SK-N-SH (cell line): ENCODE measurements at regions not wholly inside any gene's neighbourhood (a gene's known extent, or its start where the extent isn't known, plus 50 kb on each side); places are given as distances from the start of the nearest gene placed in this dataset.

ENCODE experiments used
- CTCF ChIA-PET: fragments of 300-600, 350-600 bp; formaldehyde crosslinking; extraction: SDS; loops from one replicate; lab custom pipeline; 2021; lab: Yijun Ruan, JAX
- POLR2A ChIA-PET: fragments of 350-600 bp; sonication (Branson Sonifier 250); formaldehyde crosslinking; extraction: SDS; loops from one replicate; lab custom pipeline; 2020; ENCODE audit warnings: antibody characterized with exemption, inconsistent platforms; lab: Yijun Ruan, JAX
- DNase-seq: peaks from one replicate; pipeline ENCODE4 v3.0.0; 2012
- H2AFZ ChIP-seq: fragments of 200-600 bp; sonication (generic); 2 replicates; pipeline ENCODE4 v1.8.1; 2016; ENCODE audit warnings: antibody characterized with exemption, mild to moderate bottlenecking, low read depth
- H3F3A ChIP-seq: fragments of 200-600 bp; sonication (generic); replicated peaks from 2 replicates; pipeline ENCODE3; 2016; ENCODE audit warnings: antibody characterized with exemption, mild to moderate bottlenecking; ENCODE audit not compliant: insufficient read depth
- H3K27ac ChIP-seq, 2 experiments: fragments of 200-500 bp in 1 of 2; fragments of 200-600 bp in 1 of 2; sonication (Bioruptor generic) in 1 of 2; sonication (generic), shearing (Covaris generic) in 1 of 2; 2 replicates each; pipeline versions ENCODE4 v1.5.1 to v1.6.1; 2014 to 2016; ENCODE audit warnings: low read depth in 2 of 2, inconsistent platforms in 1 of 2, low read length in 1 of 2, mild to moderate bottlenecking in 1 of 2, mixed read lengths in 1 of 2
- H3K27me3 ChIP-seq: fragments of 200-600 bp; sonication (generic), shearing (Covaris generic); 2 replicates; pipeline ENCODE4 v1.6.1; 2016; ENCODE audit warnings: mixed run types; ENCODE audit not compliant: insufficient read depth
- H3K36me3 ChIP-seq, 2 experiments: fragments of 200-500 bp in 1 of 2; fragments of 200-600 bp in 1 of 2; sonication (Bioruptor generic) in 1 of 2; sonication (generic) in 1 of 2; replicated peaks in 1 of 2; 2 replicates each; pipeline versions ENCODE3 to v1.5.1; 2014 to 2016; ENCODE audit warnings: low read length in 1 of 2, mild to moderate bottlenecking in 1 of 2; ENCODE audit not compliant: insufficient read depth in 2 of 2, control insufficient read depth in 1 of 2
- H3K4me1 ChIP-seq, 2 experiments: fragments of 200-500 bp in 1 of 2; fragments of 200-600 bp in 1 of 2; sonication (Bioruptor generic) in 1 of 2; sonication (generic), shearing (Covaris generic) in 1 of 2; 2 replicates each; pipeline versions ENCODE4 v1.5.1 to v1.6.1; 2014 to 2016; ENCODE audit warnings: low read depth in 1 of 2, low read length in 1 of 2, mixed run types in 1 of 2; ENCODE audit not compliant: insufficient read depth in 2 of 2, control insufficient read depth in 1 of 2
- H3K4me2 ChIP-seq: fragments of 200-600 bp; sonication (generic), shearing (Covaris generic); 2 replicates; pipeline ENCODE4 v1.6.1; 2017; ENCODE audit warnings: mixed run types
- H3K4me3 ChIP-seq, 2 experiments: fragments of 200-500 bp in 1 of 2; fragments of 200-600 bp in 1 of 2; sonication (Bioruptor generic) in 1 of 2; sonication (generic), shearing (Covaris generic) in 1 of 2; 2 replicates each; pipeline versions ENCODE4 v1.5.1 to v1.8.1; 2014 to 2016; ENCODE audit warnings: low read depth in 2 of 2, inconsistent platforms in 1 of 2, low read length in 1 of 2, mild to moderate bottlenecking in 1 of 2, mixed read lengths in 1 of 2, moderate library complexity in 1 of 2
- H3K79me2 ChIP-seq: fragments of 200-600 bp; sonication (generic); 2 replicates; pipeline ENCODE4 v1.8.1; 2017; ENCODE audit warnings: mild to moderate bottlenecking; ENCODE audit not compliant: insufficient read depth
- H3K9ac ChIP-seq: fragments of 200-600 bp; sonication (generic); 2 replicates; pipeline ENCODE4 v1.6.1; 2017; ENCODE audit warnings: mixed run types
- H3K9me2 ChIP-seq: fragments of 200-600 bp; sonication (generic); 2 replicates; pipeline ENCODE4 v1.6.1; 2017; ENCODE audit warnings: mixed run types
- H3K9me3 ChIP-seq: fragments of 200-600 bp; sonication (generic); 2 replicates; pipeline ENCODE4 v1.6.1; 2017; ENCODE audit warnings: mixed run types, mild to moderate bottlenecking, moderate library complexity
- H4K20me1 ChIP-seq: fragments of 200-600 bp; sonication (generic); 2 replicates; pipeline ENCODE4 v1.6.1; 2017; ENCODE audit warnings: mild to moderate bottlenecking, mixed run types; ENCODE audit not compliant: insufficient read depth
- CHD2 ChIP-seq: fragments of 150-350 bp; IDR thresholded peaks from 2 replicates; pipeline ENCODE4 v1.6.1; 2018; ENCODE audit warnings: low read length; ENCODE audit not compliant: partially characterized antibody
- FOSL2 ChIP-seq: IDR thresholded peaks from 2 replicates; pipeline ENCODE4 v1.4.0; 2012; ENCODE audit warnings: low read depth, mild to moderate bottlenecking, moderate library complexity, borderline replicate concordance
- FOXJ3 ChIP-seq: sonication (generic); formaldehyde crosslinking; IDR thresholded peaks from 2 replicates; pipeline ENCODE4 v1.5.1; 2020; ENCODE audit warnings: mild to moderate bottlenecking, missing genetic modification reagents
- GABPA ChIP-seq: IDR thresholded peaks from 2 replicates; pipeline ENCODE4 v1.4.0; 2012; ENCODE audit warnings: low read depth, mild to moderate bottlenecking
- NRF1 ChIP-seq: IDR thresholded peaks from 2 replicates; pipeline ENCODE4 v1.6.1; 2012; ENCODE audit warnings: low read depth, mild to moderate bottlenecking, low read length
- SMC3 ChIP-seq: IDR thresholded peaks from 2 replicates; pipeline ENCODE4 v1.6.1; 2012; ENCODE audit warnings: low read depth, low read length, improper control_type of control experiment
- WGBS: methylation state at CpG from one replicate; pipeline ENCODE4 v1.1.6; 2017; ENCODE audit warnings: low lambda C conversion rate; 5-methylcytosine and 5-hydroxymethylcytosine counted together
- TF ChIP-seq, protein P1 (sequence below): IDR thresholded peaks from 2 replicates; pipeline ENCODE4 v1.4.0; 2012; ENCODE audit warnings: low read depth
- TF ChIP-seq, protein P2 (sequence below): IDR thresholded peaks from 2 replicates; pipeline ENCODE4 v1.4.0; 2012; ENCODE audit warnings: low read depth, borderline replicate concordance

DNA sequence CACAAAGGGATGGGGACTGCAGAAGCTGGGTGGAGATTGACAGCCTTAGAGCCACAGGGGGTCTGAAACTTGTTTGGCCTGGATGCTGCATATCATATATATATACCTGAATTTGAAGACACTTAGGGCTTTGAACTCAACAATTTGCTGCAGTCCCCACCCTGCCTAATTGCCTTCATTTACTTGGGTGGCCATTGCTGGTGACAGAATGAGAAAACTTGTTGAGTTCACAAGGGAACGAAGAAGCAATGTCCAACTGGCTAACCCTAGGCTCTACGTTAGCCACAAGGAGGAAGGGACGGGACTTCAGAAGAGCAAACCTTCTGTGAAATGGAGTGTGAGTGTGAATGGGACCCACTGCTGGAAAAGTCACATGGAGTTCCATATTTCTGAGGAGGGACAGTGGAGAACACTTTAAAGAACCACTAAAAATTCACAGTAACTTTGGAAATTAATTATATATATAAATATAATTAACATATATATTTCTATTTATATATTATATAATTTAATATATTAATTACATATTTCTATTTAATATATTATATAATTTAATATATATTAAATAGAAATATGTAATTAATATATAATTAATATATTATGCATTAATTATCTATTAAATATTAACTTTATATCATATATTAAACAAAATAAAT is 215.3 kb upstream of the SOX9 start:
- H3K4me3 ChIP-seq, result no peak overlapping the region
- no peaks in the 10 kb centered on the region for H4K20me1 ChIP-seq
- H3K9me3 ChIP-seq, result no peaks in the 10 kb centered on the region
- no peak for DNase-seq
- ChIA-PET CTCF (no interaction called here), POLR2A (no interaction called here)
- no peaks in the 10 kb centered on the region for H3F3A ChIP-seq
- H3K36me3 ChIP-seq, result no peaks in the 10 kb centered on the region
- H3K9ac ChIP-seq, result no peak overlapping the region
- 89% methylated on average over 3 of the region's 3 CpGs for WGBS
- H3K4me1 ChIP-seq, result peaks cover 0 to 4% of the 10 kb centered on the region in 2 experiments; a peak in 1 of 4 replicates
- H3K9me2 ChIP-seq, result no peaks in the 10 kb centered on the region
- H2AFZ ChIP-seq, result no peak overlapping the region
- TF ChIP-seq NRF1, result no peak
- no peak overlapping the region for H3K27ac ChIP-seq
- no peaks in the 10 kb centered on the region for H3K79me2 ChIP-seq
- no peak overlapping the region for H3K4me2 ChIP-seq
- no peaks in the 10 kb centered on the region for H3K27me3 ChIP-seq

DNA sequence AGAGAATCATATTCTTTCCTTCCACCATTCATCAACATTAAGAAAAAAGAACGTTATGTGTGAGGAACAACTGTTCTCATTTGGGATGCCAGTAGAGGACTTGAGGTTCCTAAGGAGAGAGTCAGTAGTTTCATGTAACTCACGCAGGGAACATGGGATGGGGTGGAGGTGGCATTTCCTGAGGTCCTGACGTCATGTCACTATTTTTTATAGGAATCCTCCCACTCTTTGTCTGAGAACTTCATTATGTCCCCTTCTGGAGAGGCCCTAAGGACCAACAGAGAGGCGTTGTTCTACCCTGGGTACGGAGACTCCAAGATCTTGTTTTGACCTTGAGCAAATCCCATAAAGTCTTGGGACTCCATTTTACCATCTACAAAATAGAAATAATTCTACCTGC is 211.7 kb upstream of the SOX9 start:
- WGBS, result 55% methylated on average over 5 of the region's 5 CpGs
- no peak overlapping the region for H3K4me3 ChIP-seq
- H4K20me1 ChIP-seq, result no peaks in the 10 kb centered on the region
- no peaks in the 10 kb centered on the region for H3K36me3 ChIP-seq
- no peak overlapping the region for H3K9ac ChIP-seq
- ChIA-PET CTCF (interaction anchor here (1.1 kb wide), 1 partner anchor 10 kb away, joined by 4 read pairs; no protein-coding TSS in a partner anchor), POLR2A (no interaction called here)
- no peak overlapping the region for H3K4me2 ChIP-seq
- TF ChIP-seq, protein P1, sequence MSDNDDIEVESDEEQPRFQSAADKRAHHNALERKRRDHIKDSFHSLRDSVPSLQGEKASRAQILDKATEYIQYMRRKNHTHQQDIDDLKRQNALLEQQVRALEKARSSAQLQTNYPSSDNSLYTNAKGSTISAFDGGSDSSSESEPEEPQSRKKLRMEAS, result no peak
- TF ChIP-seq FOXJ3 (CRISPR knock-in tag) (no peak), GABPA (no peak), CHD2 (no peak), FOSL2 (no peak)
- TF ChIP-seq, protein P2, sequence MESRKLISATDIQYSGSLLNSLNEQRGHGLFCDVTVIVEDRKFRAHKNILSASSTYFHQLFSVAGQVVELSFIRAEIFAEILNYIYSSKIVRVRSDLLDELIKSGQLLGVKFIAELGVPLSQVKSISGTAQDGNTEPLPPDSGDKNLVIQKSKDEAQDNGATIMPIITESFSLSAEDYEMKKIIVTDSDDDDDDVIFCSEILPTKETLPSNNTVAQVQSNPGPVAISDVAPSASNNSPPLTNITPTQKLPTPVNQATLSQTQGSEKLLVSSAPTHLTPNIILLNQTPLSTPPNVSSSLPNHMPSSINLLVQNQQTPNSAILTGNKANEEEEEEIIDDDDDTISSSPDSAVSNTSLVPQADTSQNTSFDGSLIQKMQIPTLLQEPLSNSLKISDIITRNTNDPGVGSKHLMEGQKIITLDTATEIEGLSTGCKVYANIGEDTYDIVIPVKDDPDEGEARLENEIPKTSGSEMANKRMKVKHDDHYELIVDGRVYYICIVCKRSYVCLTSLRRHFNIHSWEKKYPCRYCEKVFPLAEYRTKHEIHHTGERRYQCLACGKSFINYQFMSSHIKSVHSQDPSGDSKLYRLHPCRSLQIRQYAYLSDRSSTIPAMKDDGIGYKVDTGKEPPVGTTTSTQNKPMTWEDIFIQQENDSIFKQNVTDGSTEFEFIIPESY, result no peak
- no peak for DNase-seq
- H3F3A ChIP-seq, result no peaks in the 10 kb centered on the region
- no peaks in the 10 kb centered on the region for H3K9me3 ChIP-seq
- H3K27ac ChIP-seq, result no peak overlapping the region
- H3K4me1 ChIP-seq, result peaks cover 0 to 4% of the 10 kb centered on the region in 2 experiments; a peak in 1 of 4 replicates
- no peaks in the 10 kb centered on the region for H3K79me2 ChIP-seq
- no peaks in the 10 kb centered on the region for H3K9me2 ChIP-seq
- no peaks in the 10 kb centered on the region for H3K27me3 ChIP-seq
- no peak overlapping the region for H2AFZ ChIP-seq

DNA sequence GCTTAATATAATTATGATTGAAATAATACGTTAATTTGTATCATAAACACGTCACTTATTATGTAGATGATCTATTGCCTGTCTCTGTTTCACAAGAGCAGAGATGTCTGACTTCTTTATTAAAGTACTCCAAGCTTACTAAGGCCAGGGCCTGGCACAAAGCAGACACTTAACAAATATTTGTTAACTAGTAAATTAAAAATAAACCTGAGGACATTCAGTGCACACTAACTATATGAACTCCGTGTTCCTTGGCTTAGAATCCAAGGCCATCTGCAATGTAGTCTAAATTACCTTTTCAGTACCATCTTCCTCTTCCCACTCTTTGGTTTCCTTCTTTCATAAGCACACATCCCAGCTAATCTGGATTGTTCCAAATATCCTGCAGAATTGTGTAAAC is 210.8 kb upstream of the SOX9 start:
- Histone ChIP-seq H3K9me3 (no peaks in the 10 kb centered on the region), H3K9ac (no peak overlapping the region), H3K4me2 (no peak overlapping the region), H2AFZ (no peak overlapping the region), H3K4me1 (peaks cover 0 to 4% of the 10 kb centered on the region in 2 experiments; a peak in 1 of 4 replicates), H3K36me3 (no peaks in the 10 kb centered on the region), H3K9me2 (no peaks in the 10 kb centered on the region), H4K20me1 (no peaks in the 10 kb centered on the region), H3F3A (no peaks in the 10 kb centered on the region), H3K27ac (no peak overlapping the region), H3K79me2 (no peaks in the 10 kb centered on the region)
- ChIA-PET CTCF (no interaction called here), POLR2A (no interaction called here)
- 51% methylated on average over 3 of the region's 3 CpGs for WGBS
- TF ChIP-seq SMC3, result no peak
- TF ChIP-seq, all 33 proteins: peak for 0
- Histone ChIP-seq H3K4me3 (no peak overlapping the region), H3K27me3 (no peaks in the 10 kb centered on the region)
- DNase-seq, result no peak
